ENCODE measurements at regions not wholly inside any gene's neighbourhood (a gene's known extent, or its start where the extent isn't known, plus 50 kb on each side); places are given as distances from the start of the nearest gene placed in this dataset.
"Not testable (repeated sequence)": the region's sequence is repeated elsewhere in the genome, so short reads cannot be mapped to it uniquely, and the experiment has no call there.

- no peak for DNase-seq
Observed at GRCh38 chr14:104472073-104472472, 107.5 kb upstream of the C14orf180 start.

- DNase-seq, result no peak
Observed at GRCh38 chr14:104472536-104473243, 106.9 kb upstream of the C14orf180 start.

GRCh38 chr14:104473244-104473565, 106.4 kb upstream of the C14orf180 start:
- no peak for DNase-seq

GRCh38 chr14:104473649-104474494, 105.7 kb upstream of the C14orf180 start:
- DNase-seq, result no peak

- no peak for DNase-seq
Observed at GRCh38 chr14:104474495-104475213, 104.9 kb upstream of the C14orf180 start.

- no peak for DNase-seq
Observed at GRCh38 chr14:104475256-104475655, 104.3 kb upstream of the C14orf180 start.

GRCh38 chr14:104475802-104476201, 103.8 kb upstream of the C14orf180 start:
- no peak for DNase-seq

- no peak for DNase-seq
Observed at GRCh38 chr14:104476437-104476836, 103.1 kb upstream of the C14orf180 start.

- no peak for DNase-seq
Observed at GRCh38 chr14:104477117-104477623, 102.4 kb upstream of the C14orf180 start.

GRCh38 chr14:104477666-104478380, 101.7 kb upstream of the C14orf180 start:
- DNase-seq, result no peak

- DNase-seq, result no peak
Observed at GRCh38 chr14:104478656-104479055, 100.9 kb upstream of the C14orf180 start.

GRCh38 chr14:104479901-104480300, 99.7 kb upstream of the C14orf180 start:
- DNase-seq, result no peak

- DNase-seq, result no peak
Observed at GRCh38 chr14:104481323-104481722, 98.2 kb upstream of the C14orf180 start.

GRCh38 chr14:104482017-104482416, 97.5 kb upstream of the C14orf180 start:
- DNase-seq, result not testable (repeated sequence)

- no peak for DNase-seq
Observed at GRCh38 chr14:104486222-104486923, 93.2 kb upstream of the C14orf180 start.

GRCh38 chr14:104494483-104494882, 85.1 kb upstream of the C14orf180 start:
- no peak for DNase-seq

GRCh38 chr14:104496095-104496494, 83.5 kb upstream of the C14orf180 start:
- DNase-seq, result no peak

GRCh38 chr14:104499784-104500760, 79.5 kb upstream of the C14orf180 start:
- no peak for DNase-seq

GRCh38 chr14:104502060-104502459, 77.5 kb upstream of the C14orf180 start:
- no peak for DNase-seq

GRCh38 chr14:104503691-104504090, 75.9 kb upstream of the C14orf180 start:
- DNase-seq, result no peak
